Activated CD8-positive, alpha-beta memory T cell treated with anti-CD3 and anti-CD28 coated beads, Interleukin-2, amount 50 U/mL, for 4 hours (primary cell): ENCODE measurements at regions not wholly inside any gene's neighbourhood (a gene's known extent, or its start where the extent isn't known, plus 50 kb on each side); places are given as distances from the start of the nearest gene placed in this dataset.
A peak's percentile ranks its signal among the peaks of the same experiment; 100 is the strongest.

Source experiments
- DNase-seq: peaks from one replicate; pipeline ENCODE4 v3.0.0-alpha.2; 2020

- no peak for DNase-seq
Measured at GRCh38 chr15:66832664-66833063, 130.6 kb downstream of the SMAD6 start.

GRCh38 chr15:66833371-66833770 is 131.3 kb downstream of the SMAD6 start:
- DNase-seq: no peak

- no peak for DNase-seq
Measured at GRCh38 chr15:66833803-66834202, 131.8 kb downstream of the SMAD6 start.

GRCh38 chr15:66834881-66835878 is 133.1 kb downstream of the SMAD6 start:
- no peak for DNase-seq

GRCh38 chr15:66836231-66837030 is 134.4 kb downstream of the SMAD6 start:
- DNase-seq: no peak

GRCh38 chr15:66838202-66838601 is 136.2 kb downstream of the SMAD6 start:
- DNase-seq: no peak

- DNase-seq: no peak
Measured at GRCh38 chr15:66838671-66839239, 136.7 kb downstream of the SMAD6 start.

- no peak for DNase-seq
Measured at GRCh38 chr15:66839506-66840112, 137.6 kb downstream of the SMAD6 start.

GRCh38 chr15:66840615-66841390 is 138.8 kb downstream of the SMAD6 start:
- DNase-seq: no peak

- peak; percentile 32 for DNase-seq
Measured at GRCh38 chr15:66841953-66842681, 140.1 kb downstream of the SMAD6 start.

GRCh38 chr15:66842710-66843441 is 140.8 kb downstream of the SMAD6 start:
- DNase-seq: no peak

- DNase-seq: no peak
Measured at GRCh38 chr15:66843581-66843980, 141.5 kb downstream of the SMAD6 start.

- no peak for DNase-seq
Measured at GRCh38 chr15:66844041-66844746, 142.2 kb downstream of the SMAD6 start.

GRCh38 chr15:66844747-66845145 is 142.7 kb downstream of the SMAD6 start:
- DNase-seq: no peak

- DNase-seq: no peak
Measured at GRCh38 chr15:66845266-66845785, 143.3 kb downstream of the SMAD6 start.

- DNase-seq: no peak
Measured at GRCh38 chr15:66846031-66846430, 144.0 kb downstream of the SMAD6 start.

GRCh38 chr15:66846811-66847210 is 144.8 kb downstream of the SMAD6 start:
- DNase-seq: no peak

- no peak for DNase-seq
Measured at GRCh38 chr15:66847565-66847991, 145.5 kb downstream of the SMAD6 start.

- DNase-seq: no peak
Measured at GRCh38 chr15:66848116-66848515, 146.1 kb downstream of the SMAD6 start.
